ENCODE measurements at regions not wholly inside any gene's neighbourhood (a gene's known extent, or its start where the extent isn't known, plus 50 kb on each side); places are given as distances from the start of the nearest gene placed in this dataset.

DNA sequence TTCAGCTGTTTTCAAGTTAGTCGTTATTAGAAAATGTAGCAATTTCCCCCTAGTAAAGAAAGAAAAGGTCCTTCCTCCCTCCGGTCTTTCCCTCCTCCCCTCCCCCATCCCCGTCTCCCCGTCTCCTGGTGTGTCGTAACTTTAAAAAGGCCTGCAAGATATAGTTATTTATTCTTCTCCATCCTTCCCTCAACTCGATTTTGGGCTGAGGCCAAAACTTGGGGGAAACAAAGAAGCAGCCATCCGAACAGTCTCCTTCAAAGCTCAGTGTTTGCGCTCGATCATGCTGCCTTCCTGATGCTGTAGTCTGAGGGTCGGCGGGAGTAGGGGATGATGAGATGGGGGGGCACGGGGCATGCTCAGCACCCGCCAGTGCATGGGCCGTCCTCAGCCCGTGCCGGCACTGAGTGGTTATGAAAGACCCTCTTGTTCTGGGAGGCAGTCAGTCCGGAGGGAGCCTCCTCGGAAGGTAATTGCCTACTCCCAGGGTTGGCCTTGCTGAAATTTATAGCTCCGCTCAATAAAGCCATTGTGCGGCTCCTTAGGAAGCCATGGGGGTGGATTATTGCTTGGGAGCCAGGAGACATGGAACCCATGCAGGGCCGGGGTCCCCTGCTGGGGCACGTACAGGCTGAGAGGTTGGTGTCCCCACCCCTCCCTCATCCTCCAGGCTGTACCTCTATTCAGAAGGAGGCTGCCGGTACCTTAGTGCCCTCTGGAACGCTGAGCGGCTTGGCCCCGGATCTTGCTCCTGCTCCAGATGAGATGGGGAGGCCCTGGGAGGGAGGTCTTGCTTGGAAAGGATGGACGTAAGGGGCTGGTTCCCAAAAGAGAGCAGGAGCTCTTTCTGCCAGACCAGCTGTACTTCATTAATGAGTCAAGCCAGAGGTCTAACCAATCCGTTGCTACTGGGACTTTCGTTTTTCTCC, 212.7 kb upstream of the CADM1 start (continued):
- TF ChIP-seq, protein P1, sequence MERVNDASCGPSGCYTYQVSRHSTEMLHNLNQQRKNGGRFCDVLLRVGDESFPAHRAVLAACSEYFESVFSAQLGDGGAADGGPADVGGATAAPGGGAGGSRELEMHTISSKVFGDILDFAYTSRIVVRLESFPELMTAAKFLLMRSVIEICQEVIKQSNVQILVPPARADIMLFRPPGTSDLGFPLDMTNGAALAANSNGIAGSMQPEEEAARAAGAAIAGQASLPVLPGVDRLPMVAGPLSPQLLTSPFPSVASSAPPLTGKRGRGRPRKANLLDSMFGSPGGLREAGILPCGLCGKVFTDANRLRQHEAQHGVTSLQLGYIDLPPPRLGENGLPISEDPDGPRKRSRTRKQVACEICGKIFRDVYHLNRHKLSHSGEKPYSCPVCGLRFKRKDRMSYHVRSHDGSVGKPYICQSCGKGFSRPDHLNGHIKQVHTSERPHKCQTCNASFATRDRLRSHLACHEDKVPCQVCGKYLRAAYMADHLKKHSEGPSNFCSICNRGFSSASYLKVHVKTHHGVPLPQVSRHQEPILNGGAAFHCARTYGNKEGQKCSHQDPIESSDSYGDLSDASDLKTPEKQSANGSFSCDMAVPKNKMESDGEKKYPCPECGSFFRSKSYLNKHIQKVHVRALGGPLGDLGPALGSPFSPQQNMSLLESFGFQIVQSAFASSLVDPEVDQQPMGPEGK (CRISPR knock-in tag; IDR thresholded peaks at IDR 0.05; ENCODE audit: borderline replicate concordance): no peak
- TF ChIP-seq GLIS3 (CRISPR knock-in tag; IDR thresholded peaks at IDR 0.05): no peak
- TF ChIP-seq, protein P2, sequence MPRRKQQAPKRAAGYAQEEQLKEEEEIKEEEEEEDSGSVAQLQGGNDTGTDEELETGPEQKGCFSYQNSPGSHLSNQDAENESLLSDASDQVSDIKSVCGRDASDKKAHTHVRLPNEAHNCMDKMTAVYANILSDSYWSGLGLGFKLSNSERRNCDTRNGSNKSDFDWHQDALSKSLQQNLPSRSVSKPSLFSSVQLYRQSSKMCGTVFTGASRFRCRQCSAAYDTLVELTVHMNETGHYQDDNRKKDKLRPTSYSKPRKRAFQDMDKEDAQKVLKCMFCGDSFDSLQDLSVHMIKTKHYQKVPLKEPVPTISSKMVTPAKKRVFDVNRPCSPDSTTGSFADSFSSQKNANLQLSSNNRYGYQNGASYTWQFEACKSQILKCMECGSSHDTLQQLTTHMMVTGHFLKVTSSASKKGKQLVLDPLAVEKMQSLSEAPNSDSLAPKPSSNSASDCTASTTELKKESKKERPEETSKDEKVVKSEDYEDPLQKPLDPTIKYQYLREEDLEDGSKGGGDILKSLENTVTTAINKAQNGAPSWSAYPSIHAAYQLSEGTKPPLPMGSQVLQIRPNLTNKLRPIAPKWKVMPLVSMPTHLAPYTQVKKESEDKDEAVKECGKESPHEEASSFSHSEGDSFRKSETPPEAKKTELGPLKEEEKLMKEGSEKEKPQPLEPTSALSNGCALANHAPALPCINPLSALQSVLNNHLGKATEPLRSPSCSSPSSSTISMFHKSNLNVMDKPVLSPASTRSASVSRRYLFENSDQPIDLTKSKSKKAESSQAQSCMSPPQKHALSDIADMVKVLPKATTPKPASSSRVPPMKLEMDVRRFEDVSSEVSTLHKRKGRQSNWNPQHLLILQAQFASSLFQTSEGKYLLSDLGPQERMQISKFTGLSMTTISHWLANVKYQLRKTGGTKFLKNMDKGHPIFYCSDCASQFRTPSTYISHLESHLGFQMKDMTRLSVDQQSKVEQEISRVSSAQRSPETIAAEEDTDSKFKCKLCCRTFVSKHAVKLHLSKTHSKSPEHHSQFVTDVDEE (CRISPR knock-in tag; IDR thresholded peaks at IDR 0.05): no peak
- TF ChIP-seq ZNF8 (CRISPR knock-in tag; IDR thresholded peaks at IDR 0.05): no peak

DNA sequence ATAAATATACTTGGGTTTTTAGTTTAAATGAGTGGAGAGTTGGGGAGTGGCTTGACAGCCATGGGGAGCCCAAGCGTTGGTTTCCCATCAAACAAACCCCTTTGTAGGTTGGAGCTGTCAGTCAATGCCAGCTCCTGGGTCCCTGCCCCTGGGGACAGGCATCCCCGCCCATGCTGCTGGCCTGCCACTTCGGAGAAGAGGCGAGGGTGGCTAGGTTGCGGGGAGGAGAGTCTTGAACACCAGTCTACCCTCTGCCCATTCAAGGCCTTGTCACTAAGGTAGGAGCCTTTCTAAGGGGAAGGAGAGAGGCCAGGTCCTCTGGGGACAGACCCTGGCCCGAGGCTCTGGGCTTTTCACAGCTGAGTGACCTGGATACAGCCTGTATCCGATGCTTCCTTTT, 211.9 kb upstream of the CADM1 start:
- ATAC-seq: no peak
- TF ChIP-seq, protein P3, sequence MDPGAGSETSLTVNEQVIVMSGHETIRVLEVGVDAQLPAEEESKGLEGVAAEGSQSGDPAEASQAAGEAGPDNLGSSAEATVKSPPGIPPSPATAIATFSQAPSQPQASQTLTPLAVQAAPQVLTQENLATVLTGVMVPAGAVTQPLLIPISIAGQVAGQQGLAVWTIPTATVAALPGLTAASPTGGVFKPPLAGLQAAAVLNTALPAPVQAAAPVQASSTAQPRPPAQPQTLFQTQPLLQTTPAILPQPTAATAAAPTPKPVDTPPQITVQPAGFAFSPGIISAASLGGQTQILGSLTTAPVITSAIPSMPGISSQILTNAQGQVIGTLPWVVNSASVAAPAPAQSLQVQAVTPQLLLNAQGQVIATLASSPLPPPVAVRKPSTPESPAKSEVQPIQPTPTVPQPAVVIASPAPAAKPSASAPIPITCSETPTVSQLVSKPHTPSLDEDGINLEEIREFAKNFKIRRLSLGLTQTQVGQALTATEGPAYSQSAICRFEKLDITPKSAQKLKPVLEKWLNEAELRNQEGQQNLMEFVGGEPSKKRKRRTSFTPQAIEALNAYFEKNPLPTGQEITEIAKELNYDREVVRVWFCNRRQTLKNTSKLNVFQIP (CRISPR knock-in tag; IDR thresholded peaks at IDR 0.05; ENCODE audit: borderline replicate concordance, low read depth): no peak
- TF ChIP-seq ZNF565 (CRISPR knock-in tag; conservative IDR thresholded peaks at IDR 0.05; ENCODE audit: low read depth): no peak
- TF ChIP-seq, protein P4, sequence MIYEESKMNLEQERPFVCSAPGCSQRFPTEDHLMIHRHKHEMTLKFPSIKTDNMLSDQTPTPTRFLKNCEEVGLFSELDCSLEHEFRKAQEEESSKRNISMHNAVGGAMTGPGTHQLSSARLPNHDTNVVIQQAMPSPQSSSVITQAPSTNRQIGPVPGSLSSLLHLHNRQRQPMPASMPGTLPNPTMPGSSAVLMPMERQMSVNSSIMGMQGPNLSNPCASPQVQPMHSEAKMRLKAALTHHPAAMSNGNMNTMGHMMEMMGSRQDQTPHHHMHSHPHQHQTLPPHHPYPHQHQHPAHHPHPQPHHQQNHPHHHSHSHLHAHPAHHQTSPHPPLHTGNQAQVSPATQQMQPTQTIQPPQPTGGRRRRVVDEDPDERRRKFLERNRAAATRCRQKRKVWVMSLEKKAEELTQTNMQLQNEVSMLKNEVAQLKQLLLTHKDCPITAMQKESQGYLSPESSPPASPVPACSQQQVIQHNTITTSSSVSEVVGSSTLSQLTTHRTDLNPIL (CRISPR knock-in tag; IDR thresholded peaks at IDR 0.05; ENCODE audit: low read depth): no peak
- no peak for TF ChIP-seq SNAI2 (CRISPR knock-in tag; IDR thresholded peaks at IDR 0.05)
- TF ChIP-seq ZFP3 (CRISPR knock-in tag; IDR thresholded peaks at IDR 0.05): no peak
- TF ChIP-seq, protein P2 (CRISPR knock-in tag; IDR thresholded peaks at IDR 0.05): no peak
- no peak for TF ChIP-seq ZNF8 (CRISPR knock-in tag; IDR thresholded peaks at IDR 0.05)
- TF ChIP-seq PPARA (CRISPR knock-in tag; IDR thresholded peaks at IDR 0.05; ENCODE audit: borderline replicate concordance): no peak
- TF ChIP-seq ZC3H10 (CRISPR knock-in tag; IDR thresholded peaks at IDR 0.05): no peak
- TF ChIP-seq GLIS3 (CRISPR knock-in tag; IDR thresholded peaks at IDR 0.05): no peak
- no peak for TF ChIP-seq ZNF70 (CRISPR knock-in tag; IDR thresholded peaks at IDR 0.05)
- no peak for TF ChIP-seq TCF4 (CRISPR knock-in tag; IDR thresholded peaks at IDR 0.05; ENCODE audit: borderline replicate concordance)
- TF ChIP-seq, protein P5, sequence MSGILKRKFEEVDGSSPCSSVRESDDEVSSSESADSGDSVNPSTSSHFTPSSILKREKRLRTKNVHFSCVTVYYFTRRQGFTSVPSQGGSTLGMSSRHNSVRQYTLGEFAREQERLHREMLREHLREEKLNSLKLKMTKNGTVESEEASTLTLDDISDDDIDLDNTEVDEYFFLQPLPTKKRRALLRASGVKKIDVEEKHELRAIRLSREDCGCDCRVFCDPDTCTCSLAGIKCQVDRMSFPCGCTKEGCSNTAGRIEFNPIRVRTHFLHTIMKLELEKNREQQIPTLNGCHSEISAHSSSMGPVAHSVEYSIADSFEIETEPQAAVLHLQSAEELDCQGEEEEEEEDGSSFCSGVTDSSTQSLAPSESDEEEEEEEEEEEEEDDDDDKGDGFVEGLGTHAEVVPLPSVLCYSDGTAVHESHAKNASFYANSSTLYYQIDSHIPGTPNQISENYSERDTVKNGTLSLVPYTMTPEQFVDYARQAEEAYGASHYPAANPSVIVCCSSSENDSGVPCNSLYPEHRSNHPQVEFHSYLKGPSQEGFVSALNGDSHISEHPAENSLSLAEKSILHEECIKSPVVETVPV (CRISPR knock-in tag; IDR thresholded peaks at IDR 0.05): no peak
- TF ChIP-seq, protein P1 (CRISPR knock-in tag; IDR thresholded peaks at IDR 0.05; ENCODE audit: borderline replicate concordance): no peak
- no peak for TF ChIP-seq ZFP30 (CRISPR knock-in tag; IDR thresholded peaks at IDR 0.05)
- no peak for TF ChIP-seq ARNTL (CRISPR knock-in tag; IDR thresholded peaks at IDR 0.05; ENCODE audit: borderline replicate concordance, low read depth)
- no peak for TF ChIP-seq ISL1 (CRISPR knock-in tag; IDR thresholded peaks at IDR 0.05)
